ENCODE measurements at regions not wholly inside any gene's neighbourhood (a gene's known extent, or its start where the extent isn't known, plus 50 kb on each side); places are given as distances from the start of the nearest gene placed in this dataset.

- TF ChIP-seq, protein P1, sequence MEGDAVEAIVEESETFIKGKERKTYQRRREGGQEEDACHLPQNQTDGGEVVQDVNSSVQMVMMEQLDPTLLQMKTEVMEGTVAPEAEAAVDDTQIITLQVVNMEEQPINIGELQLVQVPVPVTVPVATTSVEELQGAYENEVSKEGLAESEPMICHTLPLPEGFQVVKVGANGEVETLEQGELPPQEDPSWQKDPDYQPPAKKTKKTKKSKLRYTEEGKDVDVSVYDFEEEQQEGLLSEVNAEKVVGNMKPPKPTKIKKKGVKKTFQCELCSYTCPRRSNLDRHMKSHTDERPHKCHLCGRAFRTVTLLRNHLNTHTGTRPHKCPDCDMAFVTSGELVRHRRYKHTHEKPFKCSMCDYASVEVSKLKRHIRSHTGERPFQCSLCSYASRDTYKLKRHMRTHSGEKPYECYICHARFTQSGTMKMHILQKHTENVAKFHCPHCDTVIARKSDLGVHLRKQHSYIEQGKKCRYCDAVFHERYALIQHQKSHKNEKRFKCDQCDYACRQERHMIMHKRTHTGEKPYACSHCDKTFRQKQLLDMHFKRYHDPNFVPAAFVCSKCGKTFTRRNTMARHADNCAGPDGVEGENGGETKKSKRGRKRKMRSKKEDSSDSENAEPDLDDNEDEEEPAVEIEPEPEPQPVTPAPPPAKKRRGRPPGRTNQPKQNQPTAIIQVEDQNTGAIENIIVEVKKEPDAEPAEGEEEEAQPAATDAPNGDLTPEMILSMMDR (IDR thresholded peaks at IDR 0.05) = no peak
- TF ChIP-seq SIN3A (IDR thresholded peaks at IDR 0.05; ENCODE audit: borderline replicate concordance, insufficient read depth, low read depth, low read length) (no peak), POLR2AphosphoS5 (IDR thresholded peaks at IDR 0.05; ENCODE audit: low read depth, low read length) (no peak), TCF7L2 (IDR thresholded peaks at IDR 0.05; ENCODE audit: low read depth, low read length) (no peak)
- TF ChIP-seq, protein P2, sequence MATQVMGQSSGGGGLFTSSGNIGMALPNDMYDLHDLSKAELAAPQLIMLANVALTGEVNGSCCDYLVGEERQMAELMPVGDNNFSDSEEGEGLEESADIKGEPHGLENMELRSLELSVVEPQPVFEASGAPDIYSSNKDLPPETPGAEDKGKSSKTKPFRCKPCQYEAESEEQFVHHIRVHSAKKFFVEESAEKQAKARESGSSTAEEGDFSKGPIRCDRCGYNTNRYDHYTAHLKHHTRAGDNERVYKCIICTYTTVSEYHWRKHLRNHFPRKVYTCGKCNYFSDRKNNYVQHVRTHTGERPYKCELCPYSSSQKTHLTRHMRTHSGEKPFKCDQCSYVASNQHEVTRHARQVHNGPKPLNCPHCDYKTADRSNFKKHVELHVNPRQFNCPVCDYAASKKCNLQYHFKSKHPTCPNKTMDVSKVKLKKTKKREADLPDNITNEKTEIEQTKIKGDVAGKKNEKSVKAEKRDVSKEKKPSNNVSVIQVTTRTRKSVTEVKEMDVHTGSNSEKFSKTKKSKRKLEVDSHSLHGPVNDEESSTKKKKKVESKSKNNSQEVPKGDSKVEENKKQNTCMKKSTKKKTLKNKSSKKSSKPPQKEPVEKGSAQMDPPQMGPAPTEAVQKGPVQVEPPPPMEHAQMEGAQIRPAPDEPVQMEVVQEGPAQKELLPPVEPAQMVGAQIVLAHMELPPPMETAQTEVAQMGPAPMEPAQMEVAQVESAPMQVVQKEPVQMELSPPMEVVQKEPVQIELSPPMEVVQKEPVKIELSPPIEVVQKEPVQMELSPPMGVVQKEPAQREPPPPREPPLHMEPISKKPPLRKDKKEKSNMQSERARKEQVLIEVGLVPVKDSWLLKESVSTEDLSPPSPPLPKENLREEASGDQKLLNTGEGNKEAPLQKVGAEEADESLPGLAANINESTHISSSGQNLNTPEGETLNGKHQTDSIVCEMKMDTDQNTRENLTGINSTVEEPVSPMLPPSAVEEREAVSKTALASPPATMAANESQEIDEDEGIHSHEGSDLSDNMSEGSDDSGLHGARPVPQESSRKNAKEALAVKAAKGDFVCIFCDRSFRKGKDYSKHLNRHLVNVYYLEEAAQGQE (IDR thresholded peaks at IDR 0.05; ENCODE audit: insufficient read depth in 1 of 2, low read depth in 2 of 2, low read length in 1 of 2) = no peak
Measured at GRCh38 chr15:48049736-48050135, 71.1 kb upstream of the SLC24A5 start.
